Suprapubic skin (tissue), 3 donors: ENCODE measurements at regions not wholly inside any gene's neighbourhood (a gene's known extent, or its start where the extent isn't known, plus 50 kb on each side); places are given as distances from the start of the nearest gene placed in this dataset.

Source experiments
- EP300 ChIP-seq: sonication (generic); formaldehyde crosslinking; IDR thresholded peaks from one replicate; pipeline ENCODE4 v1.6.1; 2017; ENCODE audit warnings: antibody characterized with exemption
- TF ChIP-seq, protein P1 (sequence below), 2 donors: fragments of 200-600 bp in 1 of 2; fragments of 450-650 bp in 1 of 2; sonication (generic) in 1 of 2; IDR thresholded peaks; one replicate each; pipeline ENCODE4 v1.5.1; 2016 to 2019; ENCODE audit warnings: antibody characterized with exemption in 2 of 2, mild to moderate bottlenecking in 1 of 2, moderate library complexity in 1 of 2

DNA sequence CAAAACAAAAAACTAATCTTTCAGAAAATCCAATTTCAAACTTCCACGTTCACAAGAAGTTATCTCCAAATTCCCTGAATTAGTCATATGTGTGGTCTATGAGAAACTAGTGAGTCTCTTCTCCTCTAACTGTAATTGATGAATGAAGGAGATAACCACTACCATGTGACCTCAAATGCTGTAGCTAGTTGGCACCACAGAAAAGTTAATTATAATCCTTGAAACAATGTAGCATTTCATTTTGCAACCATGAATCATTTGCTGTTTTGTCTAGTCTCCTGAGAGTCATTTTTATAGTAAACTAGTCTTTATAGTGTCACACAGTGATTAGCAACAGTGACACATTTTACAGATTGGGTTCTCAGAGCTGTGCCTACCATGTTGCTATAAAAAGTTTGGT, 287.5 kb downstream of the LRRIQ3 start:
- TF ChIP-seq, protein P1, sequence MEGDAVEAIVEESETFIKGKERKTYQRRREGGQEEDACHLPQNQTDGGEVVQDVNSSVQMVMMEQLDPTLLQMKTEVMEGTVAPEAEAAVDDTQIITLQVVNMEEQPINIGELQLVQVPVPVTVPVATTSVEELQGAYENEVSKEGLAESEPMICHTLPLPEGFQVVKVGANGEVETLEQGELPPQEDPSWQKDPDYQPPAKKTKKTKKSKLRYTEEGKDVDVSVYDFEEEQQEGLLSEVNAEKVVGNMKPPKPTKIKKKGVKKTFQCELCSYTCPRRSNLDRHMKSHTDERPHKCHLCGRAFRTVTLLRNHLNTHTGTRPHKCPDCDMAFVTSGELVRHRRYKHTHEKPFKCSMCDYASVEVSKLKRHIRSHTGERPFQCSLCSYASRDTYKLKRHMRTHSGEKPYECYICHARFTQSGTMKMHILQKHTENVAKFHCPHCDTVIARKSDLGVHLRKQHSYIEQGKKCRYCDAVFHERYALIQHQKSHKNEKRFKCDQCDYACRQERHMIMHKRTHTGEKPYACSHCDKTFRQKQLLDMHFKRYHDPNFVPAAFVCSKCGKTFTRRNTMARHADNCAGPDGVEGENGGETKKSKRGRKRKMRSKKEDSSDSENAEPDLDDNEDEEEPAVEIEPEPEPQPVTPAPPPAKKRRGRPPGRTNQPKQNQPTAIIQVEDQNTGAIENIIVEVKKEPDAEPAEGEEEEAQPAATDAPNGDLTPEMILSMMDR (IDR thresholded peaks at IDR 0.05), result no peak
- TF ChIP-seq EP300, result no peak
